ENCODE measurements at regions not wholly inside any gene's neighbourhood (a gene's known extent, or its start where the extent isn't known, plus 50 kb on each side); places are given as distances from the start of the nearest gene placed in this dataset.
"Not testable (repeated sequence)": the region's sequence is repeated elsewhere in the genome, so short reads cannot be mapped to it uniquely, and the experiment has no call there.

DNA sequence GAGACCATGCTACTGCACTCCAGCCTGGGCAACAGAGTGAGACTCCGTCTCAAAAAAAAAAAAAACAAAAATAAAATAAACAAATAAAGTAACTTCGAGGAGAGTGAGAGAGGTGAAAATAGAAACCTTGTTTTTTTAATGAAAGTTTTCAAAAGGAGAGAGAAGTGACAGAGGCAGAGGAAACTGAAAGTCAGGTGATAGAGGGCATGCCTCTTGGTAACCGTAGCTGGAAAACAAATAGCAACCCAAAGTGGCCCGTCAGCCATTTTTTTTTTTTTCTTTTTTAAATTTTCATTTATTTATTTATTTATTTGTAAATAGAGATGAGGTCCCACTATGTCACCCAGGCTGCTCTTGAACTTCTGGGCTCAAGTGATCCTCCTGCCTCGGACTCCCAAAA, 347.0 kb downstream of the SRGAP2C start:
- not testable (repeated sequence) for BruUV-seq (replicated peaks)

DNA sequence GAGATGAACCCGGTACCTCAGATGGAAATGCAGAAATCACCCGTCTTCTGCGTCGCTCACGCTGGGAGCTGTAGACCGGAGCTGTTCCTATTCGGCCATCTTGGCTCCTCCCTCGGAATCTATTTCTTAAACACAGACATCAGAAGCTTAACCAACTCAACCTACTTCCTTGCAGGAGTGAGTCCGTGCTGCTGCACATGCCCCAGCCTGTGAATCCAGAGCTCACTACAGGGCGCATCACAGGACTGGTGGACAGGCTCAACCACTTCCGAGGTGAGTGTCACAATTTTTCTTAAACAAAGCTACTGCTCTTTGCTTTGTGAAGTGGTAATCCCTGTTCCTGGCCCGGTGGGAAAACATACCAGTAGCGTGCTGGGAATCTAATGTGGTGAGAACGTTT, 353.4 kb downstream of the SRGAP2C start:
- intact Hi-C loops (cut with micrococcal nuclease; ENCODE audit: unreplicated experiment); H3K4me3 Mint-ChIP-seq (ENCODE audit: low read depth, unreplicated experiment); H3K27me3 Mint-ChIP-seq (ENCODE audit: unreplicated experiment); H3K9me3 Mint-ChIP-seq (ENCODE audit: low read depth, unreplicated experiment); BruUV-seq (replicated peaks); CTCF ChIA-PET; DNase-seq; H3K27ac Mint-ChIP-seq (ENCODE audit: unreplicated experiment); H3K36me3 Mint-ChIP-seq (ENCODE audit: insufficient read depth, unreplicated experiment): not testable (repeated sequence)
- H3K4me1 Mint-ChIP-seq (ENCODE audit: low read depth, unreplicated experiment), result peaks cover 11% of the 10 kb centered on the region

More for the DNA sequence above, 347.0 kb downstream of the SRGAP2C start:
- H3K27ac Mint-ChIP-seq (ENCODE audit: unreplicated experiment); CTCF ChIA-PET; intact Hi-C loops (cut with micrococcal nuclease; ENCODE audit: unreplicated experiment); H3K4me3 Mint-ChIP-seq (ENCODE audit: low read depth, unreplicated experiment); H3K27me3 Mint-ChIP-seq (ENCODE audit: unreplicated experiment); H3K9me3 Mint-ChIP-seq (ENCODE audit: low read depth, unreplicated experiment); H3K4me1 Mint-ChIP-seq (ENCODE audit: low read depth, unreplicated experiment); DNase-seq; H3K36me3 Mint-ChIP-seq (ENCODE audit: insufficient read depth, unreplicated experiment): not testable (repeated sequence)

DNA sequence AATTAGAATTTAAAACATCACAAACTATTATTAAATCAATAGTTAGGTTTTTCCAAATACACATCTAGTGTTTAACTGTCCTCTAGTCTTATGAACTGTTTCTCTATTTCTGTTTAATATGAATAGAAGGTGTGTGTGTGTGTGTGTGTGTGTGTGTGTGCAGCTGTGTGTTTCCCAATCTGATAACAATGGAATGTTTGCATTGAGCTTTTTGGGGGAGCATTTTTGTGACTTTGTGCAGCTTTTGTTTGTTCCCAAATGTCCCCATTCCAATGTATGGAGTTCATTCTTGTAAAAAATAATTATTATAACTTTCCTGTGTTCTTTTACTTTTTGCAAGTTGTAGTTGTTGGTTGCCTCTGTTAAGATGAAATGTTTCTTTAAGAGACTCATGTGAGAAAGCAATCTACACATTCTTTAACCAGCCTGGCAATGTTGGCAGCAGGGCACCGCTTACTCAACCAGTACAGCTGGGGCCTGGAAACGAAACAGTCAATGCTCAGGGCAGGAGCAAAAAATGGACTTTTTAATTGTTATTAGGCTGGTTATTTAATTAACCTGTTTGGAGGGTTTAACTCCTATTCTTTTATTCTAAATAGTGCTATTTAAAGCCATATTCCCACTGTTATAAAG, 354.3 kb downstream of the SRGAP2C start:
- H3K4me3 Mint-ChIP-seq (ENCODE audit: low read depth, unreplicated experiment), result no peak overlapping the region
- CTCF ChIA-PET, result no interaction called here
- TF ChIP-seq, protein P1, sequence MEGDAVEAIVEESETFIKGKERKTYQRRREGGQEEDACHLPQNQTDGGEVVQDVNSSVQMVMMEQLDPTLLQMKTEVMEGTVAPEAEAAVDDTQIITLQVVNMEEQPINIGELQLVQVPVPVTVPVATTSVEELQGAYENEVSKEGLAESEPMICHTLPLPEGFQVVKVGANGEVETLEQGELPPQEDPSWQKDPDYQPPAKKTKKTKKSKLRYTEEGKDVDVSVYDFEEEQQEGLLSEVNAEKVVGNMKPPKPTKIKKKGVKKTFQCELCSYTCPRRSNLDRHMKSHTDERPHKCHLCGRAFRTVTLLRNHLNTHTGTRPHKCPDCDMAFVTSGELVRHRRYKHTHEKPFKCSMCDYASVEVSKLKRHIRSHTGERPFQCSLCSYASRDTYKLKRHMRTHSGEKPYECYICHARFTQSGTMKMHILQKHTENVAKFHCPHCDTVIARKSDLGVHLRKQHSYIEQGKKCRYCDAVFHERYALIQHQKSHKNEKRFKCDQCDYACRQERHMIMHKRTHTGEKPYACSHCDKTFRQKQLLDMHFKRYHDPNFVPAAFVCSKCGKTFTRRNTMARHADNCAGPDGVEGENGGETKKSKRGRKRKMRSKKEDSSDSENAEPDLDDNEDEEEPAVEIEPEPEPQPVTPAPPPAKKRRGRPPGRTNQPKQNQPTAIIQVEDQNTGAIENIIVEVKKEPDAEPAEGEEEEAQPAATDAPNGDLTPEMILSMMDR (IDR thresholded peaks at IDR 0.05; ENCODE audit: unreplicated experiment), result no peak
- H3K36me3 Mint-ChIP-seq (ENCODE audit: insufficient read depth, unreplicated experiment), result no peaks in the 10 kb centered on the region
- H3K4me1 Mint-ChIP-seq (ENCODE audit: low read depth, unreplicated experiment), result peaks cover 11% of the 10 kb centered on the region
- intact Hi-C loops (cut with micrococcal nuclease; ENCODE audit: unreplicated experiment), result no loop called here
- H3K27me3 Mint-ChIP-seq (ENCODE audit: unreplicated experiment), result no peaks in the 10 kb centered on the region
- BruUV-seq (replicated peaks), result no TSS peak
- no peaks in the 10 kb centered on the region for H3K9me3 Mint-ChIP-seq (ENCODE audit: low read depth, unreplicated experiment)
- H3K27ac Mint-ChIP-seq (ENCODE audit: unreplicated experiment), result peak overlapping the region; percentile 17
- DNase-seq, result no peak

DNA sequence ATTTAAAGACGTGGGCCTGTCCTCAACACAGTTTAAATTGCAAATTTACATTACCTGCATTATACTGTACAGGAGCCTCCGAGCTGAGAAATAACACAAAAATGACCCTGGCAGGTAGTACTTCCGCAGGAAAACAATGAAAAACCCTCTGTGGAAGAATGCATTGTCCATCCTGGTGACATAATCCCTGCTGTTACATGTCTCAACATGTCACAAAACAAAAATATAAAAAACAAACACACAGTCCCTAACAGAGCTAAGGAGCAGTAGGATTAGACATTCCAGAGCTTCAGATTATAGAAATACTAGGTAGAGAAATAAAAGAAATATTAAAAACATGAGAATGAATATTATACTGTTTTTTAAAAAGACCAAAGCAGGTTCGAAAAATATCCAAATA, 359.2 kb downstream of the SRGAP2C start:
- DNase-seq; H3K9me3 Mint-ChIP-seq (ENCODE audit: low read depth, unreplicated experiment); H3K27ac Mint-ChIP-seq (ENCODE audit: unreplicated experiment); BruUV-seq (replicated peaks); intact Hi-C loops (cut with micrococcal nuclease; ENCODE audit: unreplicated experiment); H3K4me3 Mint-ChIP-seq (ENCODE audit: low read depth, unreplicated experiment); H3K36me3 Mint-ChIP-seq (ENCODE audit: insufficient read depth, unreplicated experiment); CTCF ChIA-PET; H3K27me3 Mint-ChIP-seq (ENCODE audit: unreplicated experiment); H3K4me1 Mint-ChIP-seq (ENCODE audit: low read depth, unreplicated experiment): not testable (repeated sequence)

DNA sequence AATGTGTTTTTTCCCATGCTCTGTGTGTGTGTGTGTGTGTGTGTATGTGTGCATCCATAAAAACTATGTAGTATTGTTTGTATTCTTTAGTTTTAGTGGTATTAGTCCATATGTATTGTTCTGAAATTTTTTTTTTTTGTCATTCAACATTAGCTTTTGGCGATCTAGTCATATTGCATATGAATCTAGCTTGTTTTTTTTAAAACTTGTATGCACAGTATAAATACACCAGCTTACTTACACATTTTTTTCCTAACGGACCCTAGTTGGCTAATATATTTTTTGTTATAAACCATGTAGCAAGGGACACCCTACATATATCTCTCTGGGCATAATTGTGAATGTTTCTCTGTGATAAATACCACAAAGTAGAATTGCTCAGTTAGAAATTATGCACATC, 359.7 kb downstream of the SRGAP2C start:
- CTCF ChIA-PET, result no interaction called here
- no TSS peak for BruUV-seq (replicated peaks)
- intact Hi-C loops (cut with micrococcal nuclease; ENCODE audit: unreplicated experiment), result no loop called here
- H3K36me3 Mint-ChIP-seq (ENCODE audit: insufficient read depth, unreplicated experiment), result peaks cover 5% of the 10 kb centered on the region
- no peak overlapping the region for H3K4me3 Mint-ChIP-seq (ENCODE audit: low read depth, unreplicated experiment)
- no peaks in the 10 kb centered on the region for H3K27me3 Mint-ChIP-seq (ENCODE audit: unreplicated experiment)
- DNase-seq, result no peak
- TF ChIP-seq, protein P1 (IDR thresholded peaks at IDR 0.05; ENCODE audit: unreplicated experiment), result no peak
- H3K9me3 Mint-ChIP-seq (ENCODE audit: low read depth, unreplicated experiment), result no peaks in the 10 kb centered on the region
- H3K27ac Mint-ChIP-seq (ENCODE audit: unreplicated experiment), result no peak overlapping the region
- peaks cover 4% of the 10 kb centered on the region for H3K4me1 Mint-ChIP-seq (ENCODE audit: low read depth, unreplicated experiment)

DNA sequence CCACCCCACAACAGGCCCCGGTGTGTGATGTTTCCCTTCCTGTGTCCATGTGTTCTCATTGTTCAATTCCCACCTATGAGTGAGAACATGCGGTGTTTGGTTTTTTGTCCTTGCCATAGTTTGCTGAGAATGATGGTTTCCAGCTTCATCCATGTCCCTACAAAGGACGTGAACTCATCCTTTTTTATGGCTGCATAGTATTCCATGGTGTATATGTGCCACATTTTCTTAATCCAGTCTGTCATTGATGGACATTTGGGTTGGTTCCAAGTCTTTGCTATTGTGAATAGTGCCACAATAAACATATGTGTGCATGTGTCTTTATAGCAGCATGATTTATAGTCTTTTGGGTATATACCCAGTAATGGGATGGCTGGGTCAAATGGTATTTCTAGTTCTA, 361.1 kb downstream of the SRGAP2C start:
- CTCF ChIA-PET; H3K9me3 Mint-ChIP-seq (ENCODE audit: low read depth, unreplicated experiment); BruUV-seq (replicated peaks); H3K27me3 Mint-ChIP-seq (ENCODE audit: unreplicated experiment); H3K4me1 Mint-ChIP-seq (ENCODE audit: low read depth, unreplicated experiment); DNase-seq; H3K4me3 Mint-ChIP-seq (ENCODE audit: low read depth, unreplicated experiment); H3K36me3 Mint-ChIP-seq (ENCODE audit: insufficient read depth, unreplicated experiment); intact Hi-C loops (cut with micrococcal nuclease; ENCODE audit: unreplicated experiment); H3K27ac Mint-ChIP-seq (ENCODE audit: unreplicated experiment): not testable (repeated sequence)

All from Calu3 (cell line).